ENCODE measurements at regions not wholly inside any gene's neighbourhood (a gene's known extent, or its start where the extent isn't known, plus 50 kb on each side); places are given as distances from the start of the nearest gene placed in this dataset.

DNA sequence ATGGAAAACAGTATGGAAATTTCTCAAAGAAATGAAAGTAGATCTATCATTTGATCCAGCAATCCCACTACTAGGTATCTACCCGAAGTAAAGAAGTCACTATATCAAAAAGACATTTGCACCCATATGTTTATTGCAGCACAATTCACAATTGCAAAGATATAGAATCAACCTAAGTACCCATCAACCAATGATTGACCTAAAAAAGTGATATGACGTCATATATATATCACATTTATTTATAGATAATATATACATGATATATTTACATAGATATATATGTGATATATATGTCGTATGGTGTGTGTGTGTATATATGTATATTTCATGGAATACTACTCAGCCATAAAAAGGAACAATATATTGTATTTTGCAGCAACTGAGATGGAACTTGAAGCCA is 188.3 kb upstream of the ARHGAP42 start:
- H3K27ac ChIP-seq: no peak overlapping the region
- no peaks in the 10 kb centered on the region for H3K4me1 ChIP-seq
- H3K27me3 ChIP-seq: no peaks in the 10 kb centered on the region
- peaks cover 0 to 3% (median 0%) of the 10 kb centered on the region in 4 donors for H3K9me3 ChIP-seq
- H3K36me3 ChIP-seq: no peaks in the 10 kb centered on the region
- no peak for TF ChIP-seq EP300 (IDR thresholded peaks at IDR 0.05)
- no peak for TF ChIP-seq POLR2A (IDR thresholded peaks at IDR 0.05)
- TF ChIP-seq, protein P1, sequence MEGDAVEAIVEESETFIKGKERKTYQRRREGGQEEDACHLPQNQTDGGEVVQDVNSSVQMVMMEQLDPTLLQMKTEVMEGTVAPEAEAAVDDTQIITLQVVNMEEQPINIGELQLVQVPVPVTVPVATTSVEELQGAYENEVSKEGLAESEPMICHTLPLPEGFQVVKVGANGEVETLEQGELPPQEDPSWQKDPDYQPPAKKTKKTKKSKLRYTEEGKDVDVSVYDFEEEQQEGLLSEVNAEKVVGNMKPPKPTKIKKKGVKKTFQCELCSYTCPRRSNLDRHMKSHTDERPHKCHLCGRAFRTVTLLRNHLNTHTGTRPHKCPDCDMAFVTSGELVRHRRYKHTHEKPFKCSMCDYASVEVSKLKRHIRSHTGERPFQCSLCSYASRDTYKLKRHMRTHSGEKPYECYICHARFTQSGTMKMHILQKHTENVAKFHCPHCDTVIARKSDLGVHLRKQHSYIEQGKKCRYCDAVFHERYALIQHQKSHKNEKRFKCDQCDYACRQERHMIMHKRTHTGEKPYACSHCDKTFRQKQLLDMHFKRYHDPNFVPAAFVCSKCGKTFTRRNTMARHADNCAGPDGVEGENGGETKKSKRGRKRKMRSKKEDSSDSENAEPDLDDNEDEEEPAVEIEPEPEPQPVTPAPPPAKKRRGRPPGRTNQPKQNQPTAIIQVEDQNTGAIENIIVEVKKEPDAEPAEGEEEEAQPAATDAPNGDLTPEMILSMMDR (IDR thresholded peaks at IDR 0.05): no peak
- TF ChIP-seq POLR2AphosphoS5 (IDR thresholded peaks at IDR 0.05): no peak
- 81 to 84% methylated on average over 3 of the region's 3 CpGs for WGBS, 2 donors
- intact Hi-C loops (cut with DNase I): no loop called here
- no peak for DNase-seq
- no peak overlapping the region for H3K4me3 ChIP-seq

DNA sequence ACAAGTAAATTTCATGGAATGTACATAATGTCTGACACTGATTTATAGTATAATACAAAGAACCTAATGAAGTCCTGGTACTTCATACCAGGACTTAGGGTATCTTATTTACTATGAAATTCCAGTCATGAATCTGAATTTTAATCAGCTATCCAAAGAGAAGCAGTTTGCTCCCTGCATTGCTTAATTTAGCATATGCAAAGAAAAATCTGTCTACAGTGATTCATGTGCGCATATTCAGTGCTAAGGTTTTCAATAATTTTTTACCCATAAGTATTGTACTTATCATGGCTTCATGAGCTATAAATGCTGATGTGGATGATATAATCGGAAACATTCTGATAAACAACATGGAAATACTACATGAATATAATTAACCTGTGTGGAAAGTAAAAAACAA is 185.6 kb upstream of the ARHGAP42 start:
- WGBS, 2 donors: 89 to 94% methylated on average over 2 of the region's 2 CpGs
- intact Hi-C loops (cut with DNase I): no loop called here
- DNase-seq: no peak
- H3K27me3 ChIP-seq: no peaks in the 10 kb centered on the region
- H3K9me3 ChIP-seq: peaks cover 0 to 3% (median 1%) of the 10 kb centered on the region in 4 donors
- no peaks in the 10 kb centered on the region for H3K36me3 ChIP-seq
- TF ChIP-seq POLR2A (IDR thresholded peaks at IDR 0.05) (no peak), EP300 (IDR thresholded peaks at IDR 0.05) (no peak), POLR2AphosphoS5 (IDR thresholded peaks at IDR 0.05) (no peak)
- TF ChIP-seq, protein P1 (IDR thresholded peaks at IDR 0.05): no peak
- no peak overlapping the region for H3K27ac ChIP-seq
- H3K4me1 ChIP-seq: no peaks in the 10 kb centered on the region
- H3K4me3 ChIP-seq: no peak overlapping the region

GRCh38 chr11:100512475-100512874 is 174.6 kb upstream of the ARHGAP42 start:
- no peak for DNase-seq
- no peaks in the 10 kb centered on the region for H3K36me3 ChIP-seq
- 65 to 78% methylated on average over 2 of the region's 2 CpGs for WGBS, 2 donors
- H3K27me3 ChIP-seq: no peaks in the 10 kb centered on the region
- intact Hi-C loops (cut with DNase I): no loop called here
- no peak for TF ChIP-seq POLR2AphosphoS5 (IDR thresholded peaks at IDR 0.05)
- TF ChIP-seq, protein P1 (IDR thresholded peaks at IDR 0.05): no peak
- no peak for TF ChIP-seq POLR2A (IDR thresholded peaks at IDR 0.05)
- TF ChIP-seq EP300 (IDR thresholded peaks at IDR 0.05): no peak
- no peaks in the 10 kb centered on the region for H3K9me3 ChIP-seq
- no peak overlapping the region for H3K27ac ChIP-seq
- H3K4me1 ChIP-seq: peaks cover 0 to 8% (median 3%) of the 10 kb centered on the region in 4 donors
- H3K4me3 ChIP-seq: no peak overlapping the region

DNA sequence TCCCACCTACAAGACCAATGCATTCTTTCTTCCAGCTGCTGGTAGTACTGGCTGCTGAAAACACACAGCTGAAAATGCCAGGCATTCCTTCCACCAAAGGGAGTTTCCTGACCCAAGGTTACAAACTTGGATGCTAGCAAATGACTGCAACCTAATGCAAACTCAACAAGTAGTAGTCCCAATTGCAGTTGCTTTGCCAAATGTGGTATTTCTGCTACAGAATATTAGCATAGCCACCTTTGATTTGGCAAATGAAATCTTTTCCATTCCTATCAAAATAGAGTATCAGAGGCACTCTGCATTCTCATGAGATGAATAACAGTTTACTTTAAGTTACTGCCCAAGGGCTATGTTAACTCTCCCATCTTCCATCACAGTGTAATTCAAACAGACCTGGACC is 172.0 kb upstream of the ARHGAP42 start:
- TF ChIP-seq, protein P1 (IDR thresholded peaks at IDR 0.05): no peak
- TF ChIP-seq POLR2A (IDR thresholded peaks at IDR 0.05) (no peak), POLR2AphosphoS5 (IDR thresholded peaks at IDR 0.05) (no peak), EP300 (IDR thresholded peaks at IDR 0.05) (no peak)
- Histone ChIP-seq H3K27ac (no peak overlapping the region), H3K36me3 (no peaks in the 10 kb centered on the region), H3K9me3 (no peaks in the 10 kb centered on the region), H3K4me3 (no peak overlapping the region), H3K4me1 (peaks cover 0 to 8% (median 3%) of the 10 kb centered on the region in 4 donors), H3K27me3 (no peaks in the 10 kb centered on the region)
- DNase-seq: no peak
- intact Hi-C loops (cut with DNase I): no loop called here

- Histone ChIP-seq H3K36me3 (no peaks in the 10 kb centered on the region), H3K27me3 (no peaks in the 10 kb centered on the region), H3K4me3 (no peak overlapping the region), H3K4me1 (no peaks in the 10 kb centered on the region), H3K27ac (no peak overlapping the region), H3K9me3 (peaks cover 0 to 6% (median 2%) of the 10 kb centered on the region in 4 donors)
- TF ChIP-seq, protein P1 (IDR thresholded peaks at IDR 0.05): no peak
- no peak for TF ChIP-seq POLR2A (IDR thresholded peaks at IDR 0.05)
- TF ChIP-seq POLR2AphosphoS5 (IDR thresholded peaks at IDR 0.05): no peak
- no peak for TF ChIP-seq EP300 (IDR thresholded peaks at IDR 0.05)
- WGBS, 2 donors: 85 to 87% methylated on average over 4 of the region's 4 CpGs
- DNase-seq: no peak
- intact Hi-C loops (cut with DNase I): no loop called here
Measured at GRCh38 chr11:100525197-100525596, 161.9 kb upstream of the ARHGAP42 start.
